ENCODE measurements at regions not wholly inside any gene's neighbourhood (a gene's known extent, or its start where the extent isn't known, plus 50 kb on each side); places are given as distances from the start of the nearest gene placed in this dataset.
"Not testable (repeated sequence)": the region's sequence is repeated elsewhere in the genome, so short reads cannot be mapped to it uniquely, and the experiment has no call there.

GRCh38 chr16:87041286-87041685 lies 275.9 kb downstream of the C16orf95 start:
- in situ Hi-C loops (cut with MboI; ENCODE audit: low sequenced_read_pairs), result no loop called here

GRCh38 chr16:87042551-87043230 lies 274.5 kb downstream of the C16orf95 start:
- in situ Hi-C loops (cut with MboI; ENCODE audit: low sequenced_read_pairs), result no loop called here

GRCh38 chr16:87043231-87044031 lies 273.8 kb downstream of the C16orf95 start:
- in situ Hi-C loops (cut with MboI; ENCODE audit: low sequenced_read_pairs), result no loop called here

- in situ Hi-C loops (cut with MboI; ENCODE audit: low sequenced_read_pairs), result no loop called here
Observed at GRCh38 chr16:87044032-87044382, 273.2 kb downstream of the C16orf95 start.

- in situ Hi-C loops (cut with MboI; ENCODE audit: low sequenced_read_pairs), result no loop called here
Observed at GRCh38 chr16:87044829-87045228, 272.4 kb downstream of the C16orf95 start.

GRCh38 chr16:87045466-87046216 lies 271.6 kb downstream of the C16orf95 start:
- in situ Hi-C loops (cut with MboI; ENCODE audit: low sequenced_read_pairs), result no loop called here

- in situ Hi-C loops (cut with MboI; ENCODE audit: low sequenced_read_pairs), result no loop called here
Observed at GRCh38 chr16:87046235-87046634, 271.0 kb downstream of the C16orf95 start.

GRCh38 chr16:87047221-87048037 lies 269.8 kb downstream of the C16orf95 start:
- in situ Hi-C loops (cut with MboI; ENCODE audit: low sequenced_read_pairs), result no loop called here

- in situ Hi-C loops (cut with MboI; ENCODE audit: low sequenced_read_pairs), result no loop called here
Observed at GRCh38 chr16:87048038-87048729, 269.0 kb downstream of the C16orf95 start.

GRCh38 chr16:87048730-87049115 lies 268.5 kb downstream of the C16orf95 start:
- in situ Hi-C loops (cut with MboI; ENCODE audit: low sequenced_read_pairs), result no loop called here

- in situ Hi-C loops (cut with MboI; ENCODE audit: low sequenced_read_pairs), result not testable (repeated sequence)
Observed at GRCh38 chr16:87049216-87049615, 268.0 kb downstream of the C16orf95 start.

GRCh38 chr16:87050142-87050541 lies 267.1 kb downstream of the C16orf95 start:
- in situ Hi-C loops (cut with MboI; ENCODE audit: low sequenced_read_pairs), result loop anchor here (25.0 kb wide), 1 partner anchor 488 kb away; the partner anchor contains the start of genes FOXC2 and MTHFSD

GRCh38 chr16:87051526-87052320 lies 265.5 kb downstream of the C16orf95 start:
- in situ Hi-C loops (cut with MboI; ENCODE audit: low sequenced_read_pairs), result loop anchor here (25.0 kb wide), 1 partner anchor 489 kb away; the partner anchor contains the start of genes FOXC2 and MTHFSD

GRCh38 chr16:87052506-87052905 lies 264.7 kb downstream of the C16orf95 start:
- in situ Hi-C loops (cut with MboI; ENCODE audit: low sequenced_read_pairs), result loop anchor here (25.0 kb wide), 1 partner anchor 490 kb away; the partner anchor contains the start of genes FOXC2 and MTHFSD

- in situ Hi-C loops (cut with MboI; ENCODE audit: low sequenced_read_pairs), result loop anchor here (25.0 kb wide), 1 partner anchor 491 kb away; the partner anchor contains the start of genes FOXC2 and MTHFSD
Observed at GRCh38 chr16:87053016-87053982, 263.9 kb downstream of the C16orf95 start.

- in situ Hi-C loops (cut with MboI; ENCODE audit: low sequenced_read_pairs), result loop anchor here (25.0 kb wide), 1 partner anchor 492 kb away; the partner anchor contains the start of genes FOXC2 and MTHFSD
Observed at GRCh38 chr16:87054154-87054553, 263.0 kb downstream of the C16orf95 start.

GRCh38 chr16:87054856-87055255 lies 262.3 kb downstream of the C16orf95 start:
- in situ Hi-C loops (cut with MboI; ENCODE audit: low sequenced_read_pairs), result loop anchor here (25.0 kb wide), 1 partner anchor 493 kb away; the partner anchor contains the start of genes FOXC2 and MTHFSD

GRCh38 chr16:87056083-87056482 lies 261.1 kb downstream of the C16orf95 start:
- in situ Hi-C loops (cut with MboI; ENCODE audit: low sequenced_read_pairs), result loop anchor here (25.0 kb wide), 1 partner anchor 494 kb away; the partner anchor contains the start of genes FOXC2 and MTHFSD
